ENCODE measurements at regions not wholly inside any gene's neighbourhood (a gene's known extent, or its start where the extent isn't known, plus 50 kb on each side); places are given as distances from the start of the nearest gene placed in this dataset.
A peak's percentile ranks its signal among the peaks of the same experiment; 100 is the strongest.
"Not testable (repeated sequence)": the region's sequence is repeated elsewhere in the genome, so short reads cannot be mapped to it uniquely, and the experiment has no call there.

- TF ChIP-seq CTCF (IDR thresholded peaks at IDR 0.05; ENCODE audit: insufficient read depth, missing control alignments) = no peak
- no peak for DNase-seq (ENCODE audit: insufficient read length, low spot score)
- no peak for FAIRE-seq
Measured at GRCh38 chr20:47855799-47856198, 70.5 kb upstream of the SULF2 start.

- DNase-seq (ENCODE audit: insufficient read length, low spot score) (peak; percentile 56), FAIRE-seq (no peak)
- peak; percentile 46 for TF ChIP-seq CTCF (IDR thresholded peaks at IDR 0.05; ENCODE audit: insufficient read depth, missing control alignments)
Measured at GRCh38 chr20:47854687-47855212, 69.5 kb upstream of the SULF2 start.

GRCh38 chr20:47851774-47852173, 66.5 kb upstream of the SULF2 start:
- TF ChIP-seq CTCF (IDR thresholded peaks at IDR 0.05; ENCODE audit: insufficient read depth, missing control alignments) = no peak
- no peak for FAIRE-seq
- no peak for DNase-seq (ENCODE audit: insufficient read length, low spot score)

GRCh38 chr20:47850146-47850545, 64.9 kb upstream of the SULF2 start:
- no peak for FAIRE-seq
- no peak for DNase-seq (ENCODE audit: insufficient read length, low spot score)
- no peak for TF ChIP-seq CTCF (IDR thresholded peaks at IDR 0.05; ENCODE audit: insufficient read depth, missing control alignments)

- no peak for DNase-seq (ENCODE audit: insufficient read length, low spot score)
- TF ChIP-seq CTCF (IDR thresholded peaks at IDR 0.05; ENCODE audit: insufficient read depth, missing control alignments) = no peak
- FAIRE-seq = no peak
Measured at GRCh38 chr20:47849596-47849995, 64.3 kb upstream of the SULF2 start.

- TF ChIP-seq CTCF (IDR thresholded peaks at IDR 0.05; ENCODE audit: insufficient read depth, missing control alignments) = no peak
- FAIRE-seq (no peak), DNase-seq (ENCODE audit: insufficient read length, low spot score) (no peak)
Measured at GRCh38 chr20:47849006-47849405, 63.7 kb upstream of the SULF2 start.

GRCh38 chr20:47848534-47848933, 63.3 kb upstream of the SULF2 start:
- not testable (repeated sequence) for FAIRE-seq; DNase-seq (ENCODE audit: insufficient read length, low spot score)
